NT2/D1 (cell line): ENCODE measurements at regions not wholly inside any gene's neighbourhood (a gene's known extent, or its start where the extent isn't known, plus 50 kb on each side); places are given as distances from the start of the nearest gene placed in this dataset.

Experiments used
- DNase-seq: peaks from one replicate; pipeline ENCODE4 v3.0.0-alpha.2; 2011; ENCODE audit warnings: low read depth, low spot score
- H3K27me3 ChIP-seq: 2 replicates; pipeline ENCODE4 v1.6.0; 2011; ENCODE audit warnings: mild to moderate bottlenecking; ENCODE audit not compliant: insufficient read length, insufficient read depth
- H3K36me3 ChIP-seq: 2 replicates; pipeline ENCODE4 v1.6.1; 2011; ENCODE audit warnings: mild to moderate bottlenecking, low read length, mixed read lengths; ENCODE audit not compliant: insufficient read depth, insufficient read length
- H3K4me1 ChIP-seq: 2 replicates; pipeline ENCODE4 v1.5.1; 2011; ENCODE audit not compliant: insufficient read depth, insufficient read length
- H3K4me3 ChIP-seq: 2 replicates; pipeline ENCODE4 v1.5.1; 2011; ENCODE audit warnings: low read depth; ENCODE audit not compliant: insufficient read length
- H3K9ac ChIP-seq: 2 replicates; pipeline ENCODE4 v1.6.0; 2011; ENCODE audit warnings: low read depth; ENCODE audit not compliant: insufficient read length
- H3K9me3 ChIP-seq: 2 replicates; pipeline ENCODE4 v1.5.1; 2011; ENCODE audit warnings: mild to moderate bottlenecking, low read length; ENCODE audit not compliant: insufficient read depth
- SUZ12 ChIP-seq: IDR thresholded peaks from 2 replicates; pipeline ENCODE4 v1.6.1; 2011; ENCODE audit not compliant: insufficient read length, insufficient read depth; ENCODE audit errors: extremely low read depth
- YY1 ChIP-seq: IDR thresholded peaks from 2 replicates; pipeline ENCODE4 v1.6.1; 2011; ENCODE audit not compliant: insufficient read length, insufficient read depth
- ZNF274 ChIP-seq: IDR thresholded peaks from 2 replicates; pipeline ENCODE4 v1.6.1; 2011; ENCODE audit warnings: mild to moderate bottlenecking, low read depth, low read length

DNA sequence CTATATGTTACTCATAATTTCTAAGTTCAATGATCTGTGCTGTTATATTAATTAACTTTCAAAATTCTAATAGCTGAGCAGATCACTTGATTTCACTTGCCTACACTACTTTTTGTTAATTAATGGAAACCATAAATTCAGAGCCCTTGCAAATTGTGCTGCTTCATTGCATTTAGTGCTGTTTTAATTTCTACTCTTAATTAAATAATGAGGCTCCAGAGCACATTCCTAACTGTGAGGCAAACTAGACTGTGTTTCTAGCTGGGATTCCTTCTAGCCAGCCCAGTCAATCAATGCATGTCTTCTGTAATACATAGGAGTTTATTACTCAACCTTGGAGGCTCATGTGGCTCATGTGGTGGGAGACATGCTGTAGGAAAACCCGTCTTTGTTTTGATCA lies 301.1 kb upstream of the GOLIM4 start:
- Histone ChIP-seq H3K36me3 (no peaks in the 10 kb centered on the region), H3K9me3 (no peaks in the 10 kb centered on the region), H3K4me1 (no peaks in the 10 kb centered on the region), H3K27me3 (no peaks in the 10 kb centered on the region), H3K4me3 (no peak overlapping the region), H3K9ac (no peak overlapping the region)
- TF ChIP-seq YY1 = no peak
- TF ChIP-seq SUZ12 = no peak
- TF ChIP-seq ZNF274 = no peak
- no peak for DNase-seq

DNA sequence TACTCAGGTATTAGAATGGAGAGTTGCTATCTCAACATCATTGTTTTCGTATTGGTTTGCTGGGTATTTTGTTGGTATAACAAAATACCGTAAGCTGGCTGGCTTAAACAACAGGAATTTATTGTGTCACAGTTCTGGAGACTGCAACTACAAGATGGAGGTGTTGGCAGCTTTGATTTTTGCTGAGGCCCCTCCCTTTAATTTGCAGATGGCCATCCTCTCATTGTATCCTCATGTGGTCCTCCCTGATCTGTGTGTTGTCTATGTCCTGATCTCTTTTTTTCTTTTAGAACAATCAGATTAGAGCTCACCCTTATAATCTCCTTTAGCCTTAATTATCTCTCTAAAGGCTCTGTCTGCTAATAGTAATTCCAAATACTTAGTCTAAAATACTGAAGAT lies 299.8 kb upstream of the GOLIM4 start:
- H3K4me3 ChIP-seq = no peak overlapping the region
- DNase-seq = no peak

DNA sequence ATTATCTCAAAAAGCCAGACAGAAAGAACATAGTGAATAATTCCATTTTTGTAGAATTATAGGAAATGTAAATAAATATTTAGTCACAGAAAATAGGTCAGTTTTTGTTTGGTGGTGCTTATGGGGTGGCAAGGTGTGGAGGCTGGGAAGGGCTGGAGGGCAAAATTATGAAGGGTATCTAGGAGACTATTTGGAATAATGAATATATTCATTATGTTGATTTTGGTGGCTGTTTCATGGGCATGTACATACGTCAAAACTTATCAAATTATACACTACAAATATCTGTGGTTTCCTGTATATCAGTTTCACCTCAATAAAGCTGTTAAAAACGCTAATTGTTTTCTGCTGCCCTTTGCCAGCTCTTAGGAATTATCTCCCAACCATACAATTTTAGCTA lies 298.7 kb upstream of the GOLIM4 start:
- H3K36me3 ChIP-seq = no peaks in the 10 kb centered on the region
- no peaks in the 10 kb centered on the region for H3K9me3 ChIP-seq
- no peak overlapping the region for H3K4me3 ChIP-seq
- DNase-seq = no peak
- H3K27me3 ChIP-seq = no peaks in the 10 kb centered on the region
- TF ChIP-seq SUZ12 = no peak
- no peak for TF ChIP-seq ZNF274
- no peak for TF ChIP-seq YY1
- no peaks in the 10 kb centered on the region for H3K4me1 ChIP-seq
- no peak overlapping the region for H3K9ac ChIP-seq

More for the DNA sequence above, 299.8 kb upstream of the GOLIM4 start:
- TF ChIP-seq SUZ12 = no peak
- no peak for TF ChIP-seq ZNF274
- no peak for TF ChIP-seq YY1
- Histone ChIP-seq H3K27me3 (no peaks in the 10 kb centered on the region), H3K9me3 (no peaks in the 10 kb centered on the region), H3K36me3 (no peaks in the 10 kb centered on the region), H3K4me1 (no peaks in the 10 kb centered on the region), H3K9ac (no peak overlapping the region)

DNA sequence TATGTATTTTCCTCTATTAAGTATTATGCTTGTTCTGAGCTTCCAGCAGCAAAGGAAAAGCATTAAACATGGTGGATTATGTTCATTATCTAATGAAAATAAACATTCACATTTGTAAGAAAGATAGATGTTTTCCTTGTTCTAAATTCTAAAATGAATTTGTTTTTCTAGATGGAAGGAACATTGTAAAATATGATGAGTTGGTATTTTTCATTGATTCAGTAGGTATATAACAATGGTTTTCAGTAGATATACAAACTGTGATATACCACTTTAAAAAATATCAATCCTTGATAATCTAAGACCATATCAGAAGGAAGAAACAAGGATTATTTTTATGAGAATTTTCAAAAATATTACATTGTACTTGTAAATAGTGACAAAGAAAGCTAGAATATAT lies 290.6 kb upstream of the GOLIM4 start:
- Histone ChIP-seq H3K36me3 (no peaks in the 10 kb centered on the region), H3K27me3 (no peaks in the 10 kb centered on the region), H3K9me3 (no peaks in the 10 kb centered on the region), H3K4me3 (no peak overlapping the region), H3K9ac (no peak overlapping the region), H3K4me1 (no peaks in the 10 kb centered on the region)
- TF ChIP-seq ZNF274 = no peak
- TF ChIP-seq SUZ12 = no peak
- no peak for TF ChIP-seq YY1
- DNase-seq = no peak

DNA sequence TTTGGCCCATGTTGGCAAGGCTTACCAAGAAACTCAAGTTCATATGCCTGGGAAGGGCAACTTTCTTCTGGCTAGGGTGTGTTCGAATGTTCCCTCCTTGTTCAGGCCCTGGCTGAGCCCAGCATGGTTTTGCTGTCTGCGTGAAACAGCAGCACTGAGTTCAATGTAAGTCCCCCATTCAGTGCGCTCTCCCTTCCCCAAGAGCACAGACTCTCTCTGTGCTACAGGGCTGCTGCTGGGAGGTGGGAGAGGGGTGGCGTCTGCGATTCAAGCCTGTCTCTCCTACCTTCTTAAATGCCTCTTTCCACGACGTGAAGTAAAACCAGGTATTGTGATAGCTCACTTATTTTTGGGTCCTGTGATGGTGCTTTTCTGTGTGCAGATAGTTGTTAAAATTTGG lies 289.3 kb upstream of the GOLIM4 start:
- H3K27me3 ChIP-seq = no peaks in the 10 kb centered on the region
- no peaks in the 10 kb centered on the region for H3K36me3 ChIP-seq
- H3K4me3 ChIP-seq = no peak overlapping the region
- DNase-seq = no peak
- H3K4me1 ChIP-seq = no peaks in the 10 kb centered on the region
- TF ChIP-seq ZNF274 = no peak
- no peak for TF ChIP-seq SUZ12
- TF ChIP-seq YY1 = no peak
- no peak overlapping the region for H3K9ac ChIP-seq
- H3K9me3 ChIP-seq = no peaks in the 10 kb centered on the region

DNA sequence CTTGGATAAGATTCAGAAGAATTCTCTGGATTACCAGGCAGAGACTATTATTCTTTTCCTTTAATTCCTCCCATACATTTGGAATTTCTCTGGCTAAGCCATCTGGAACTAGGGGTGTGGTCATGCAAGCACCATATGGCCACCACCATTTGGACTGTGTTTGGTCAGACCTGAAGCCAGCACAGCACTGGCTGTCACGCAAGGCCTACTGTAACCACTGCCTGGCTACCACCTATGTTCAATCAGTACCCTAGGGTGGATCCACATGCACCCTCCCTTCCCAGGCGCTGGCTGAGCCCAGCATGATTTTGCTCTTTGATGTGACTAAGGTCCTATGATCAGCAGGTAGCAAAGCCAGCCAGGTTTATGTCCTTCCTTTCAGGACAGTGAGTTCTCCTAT lies 287.8 kb upstream of the GOLIM4 start:
- no peak for TF ChIP-seq ZNF274
- TF ChIP-seq YY1 = no peak
- no peak for TF ChIP-seq SUZ12
- DNase-seq = no peak
- no peak overlapping the region for H3K4me3 ChIP-seq
- H3K36me3 ChIP-seq = no peaks in the 10 kb centered on the region
- no peaks in the 10 kb centered on the region for H3K9me3 ChIP-seq
- no peak overlapping the region for H3K9ac ChIP-seq
- H3K4me1 ChIP-seq = no peaks in the 10 kb centered on the region
- H3K27me3 ChIP-seq = no peaks in the 10 kb centered on the region

DNA sequence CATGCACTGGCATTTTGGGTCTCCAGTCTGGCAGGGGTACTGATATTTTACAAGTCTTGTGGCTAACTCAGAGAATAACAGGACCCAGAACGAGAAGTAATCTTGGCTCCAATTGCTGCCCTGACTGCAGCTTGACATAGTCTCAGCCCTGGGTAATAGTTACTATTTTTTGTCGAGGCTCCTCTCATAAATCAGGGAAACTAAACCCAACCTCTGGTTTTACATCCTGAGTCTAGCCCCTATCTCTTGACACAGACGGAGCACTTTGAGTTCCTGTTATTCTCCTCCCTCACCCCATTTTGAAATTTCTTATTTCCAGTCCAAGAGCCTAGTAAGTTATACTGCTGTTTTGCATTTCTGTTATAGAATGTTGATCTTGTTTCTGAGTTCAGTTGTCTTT lies 276.1 kb upstream of the GOLIM4 start:
- Histone ChIP-seq H3K9ac (no peak overlapping the region), H3K27me3 (no peaks in the 10 kb centered on the region), H3K4me3 (no peak overlapping the region), H3K9me3 (no peaks in the 10 kb centered on the region), H3K36me3 (no peaks in the 10 kb centered on the region), H3K4me1 (no peaks in the 10 kb centered on the region)
- no peak for DNase-seq
- no peak for TF ChIP-seq ZNF274
- no peak for TF ChIP-seq YY1
- TF ChIP-seq SUZ12 = no peak

DNA sequence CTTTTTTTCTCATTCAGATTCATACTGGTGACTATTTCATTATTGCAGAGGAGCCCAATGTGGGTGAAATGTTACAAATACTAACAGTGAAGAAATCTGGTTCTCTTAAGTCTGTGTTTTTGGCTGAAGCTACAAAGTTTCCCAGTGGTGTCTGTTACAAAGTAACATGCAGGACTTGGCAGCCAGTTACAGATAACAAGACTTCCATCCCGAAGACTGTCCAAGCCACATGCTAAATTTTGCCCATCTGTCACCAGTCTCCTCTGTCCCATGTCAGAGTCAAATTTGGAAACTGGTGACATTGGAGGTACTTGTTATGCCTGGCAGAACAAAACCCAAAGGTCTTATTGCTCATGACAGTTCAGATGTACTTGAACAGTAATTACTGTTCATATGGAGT lies 269.2 kb upstream of the GOLIM4 start:
- no peaks in the 10 kb centered on the region for H3K27me3 ChIP-seq

More for the DNA sequence above, 269.2 kb upstream of the GOLIM4 start:
- H3K36me3 ChIP-seq = no peaks in the 10 kb centered on the region
- H3K9ac ChIP-seq = no peak overlapping the region
- H3K4me3 ChIP-seq = no peak overlapping the region
- no peaks in the 10 kb centered on the region for H3K4me1 ChIP-seq
- DNase-seq = no peak
- no peak for TF ChIP-seq SUZ12
- no peak for TF ChIP-seq YY1
- no peak for TF ChIP-seq ZNF274
- H3K9me3 ChIP-seq = no peaks in the 10 kb centered on the region
